Keratinocyte (primary cell): ENCODE measurements at regions not wholly inside any gene's neighbourhood (a gene's known extent, or its start where the extent isn't known, plus 50 kb on each side); places are given as distances from the start of the nearest gene placed in this dataset.
A peak's percentile ranks its signal among the peaks of the same experiment; 100 is the strongest.
"Not testable (repeated sequence)": the region's sequence is repeated elsewhere in the genome, so short reads cannot be mapped to it uniquely, and the experiment has no call there.

Experiments used
- DNase-seq: peaks from one replicate; pipeline ENCODE4 v3.0.0-alpha.2; 2011; ENCODE audit warnings: low read depth, missing footprints, low spot score
- FAIRE-seq: peaks from 2 replicates; lab custom pipeline; 2011; peaks lifted over from hg19 to GRCh38; lab: Jason Lieb, UNC
- H2AFZ ChIP-seq: 2 replicates; pipeline ENCODE4 v1.6.0; 2012; ENCODE audit warnings: low read length, control low read depth, inconsistent platforms; ENCODE audit not compliant: control insufficient read depth
- H3K27ac ChIP-seq: 2 replicates; pipeline ENCODE4 v1.5.1; 2011; ENCODE audit warnings: low read length; ENCODE audit not compliant: control insufficient read depth, insufficient read depth
- H3K27me3 ChIP-seq: 3 replicates; pipeline ENCODE4 v1.6.0; 2011; ENCODE audit warnings: low read length; ENCODE audit not compliant: control insufficient read depth, insufficient read depth; ENCODE audit errors: extremely low read depth
- H3K36me3 ChIP-seq, 2 experiments: 2 replicates in 1 of 2; 3 replicates in 1 of 2; pipeline ENCODE4 v1.5.1; 2011; ENCODE audit warnings: low read length in 2 of 2, mild to moderate bottlenecking in 1 of 2; ENCODE audit not compliant: control insufficient read depth in 2 of 2, insufficient read depth in 2 of 2; ENCODE audit errors: extremely low read depth in 1 of 2
- H3K4me1 ChIP-seq: 3 replicates; pipeline ENCODE4 v1.5.1; 2011; ENCODE audit warnings: low read length; ENCODE audit not compliant: control insufficient read depth, insufficient read depth; ENCODE audit errors: extremely low read depth
- H3K4me2 ChIP-seq: 3 replicates; pipeline ENCODE4 v1.6.0; 2011; ENCODE audit warnings: low read depth, low read length; ENCODE audit not compliant: control insufficient read depth, insufficient read depth; ENCODE audit errors: extremely low read depth
- H3K4me3 ChIP-seq, 3 experiments: fragments of 200-600 bp in 1 of 3; sonication (generic) in 1 of 3; 2 replicates in 2 of 3; 3 replicates in 1 of 3; pipeline ENCODE4 v1.5.1; 2011 to 2016; ENCODE audit warnings: low read length in 3 of 3, mild to moderate bottlenecking in 3 of 3, control low read depth in 2 of 3, inconsistent platforms in 1 of 3, low read depth in 1 of 3, mixed read lengths in 1 of 3, mixed run types in 1 of 3, moderate library complexity in 1 of 3; ENCODE audit not compliant: control insufficient read depth in 2 of 3, insufficient read depth in 2 of 3; ENCODE audit errors: extremely low read depth in 1 of 3
- H3K79me2 ChIP-seq: 2 replicates; pipeline ENCODE4 v1.6.0; 2012; ENCODE audit warnings: low read length; ENCODE audit not compliant: control insufficient read depth, insufficient read depth
- H3K9ac ChIP-seq: 3 replicates; pipeline ENCODE4 v1.6.0; 2011; ENCODE audit warnings: low read length; ENCODE audit not compliant: control insufficient read depth, insufficient read depth; ENCODE audit errors: extremely low read depth
- H3K9me1 ChIP-seq: 3 replicates; pipeline ENCODE4 v1.6.0; 2011; ENCODE audit warnings: low read length; ENCODE audit not compliant: control insufficient read depth, insufficient read depth; ENCODE audit errors: extremely low read depth
- H3K9me3 ChIP-seq: 2 replicates; pipeline ENCODE4 v1.5.1; 2012; ENCODE audit warnings: low read depth, low read length; ENCODE audit not compliant: control insufficient read depth
- H4K20me1 ChIP-seq: 3 replicates; pipeline ENCODE4 v1.6.0; 2011; ENCODE audit warnings: low read length; ENCODE audit not compliant: control insufficient read depth, insufficient read depth; ENCODE audit errors: extremely low read depth
- EZH2 ChIP-seq: IDR thresholded peaks from one replicate; pipeline ENCODE4 v1.6.1; 2012; ENCODE audit warnings: inconsistent platforms, mild to moderate bottlenecking, low read length, moderate library complexity
- dilution Hi-C: fragments of 300-500 bp; cut with MboI; formaldehyde crosslinking; loops from one replicate; pipeline ENCODE4 v1.7.0; 2020; ENCODE audit warnings: low sequenced_read_pairs; ENCODE audit not compliant: extremely low pct_ligation_motif_present
- TF ChIP-seq, protein P1 (sequence below), 3 experiments: IDR thresholded peaks in 1 of 3; conservative IDR thresholded peaks in 1 of 3; optimal IDR thresholded peaks in 1 of 3; 2 replicates in 2 of 3; 3 replicates in 1 of 3; pipeline versions ENCODE3 to v1.5.1; 2011; ENCODE audit warnings: low read length in 3 of 3, mild to moderate bottlenecking in 3 of 3, moderate library complexity in 2 of 3, control low read depth in 1 of 3, inconsistent platforms in 1 of 3; ENCODE audit not compliant: insufficient read depth in 2 of 3; ENCODE audit errors: extremely low read depth in 1 of 3

DNA sequence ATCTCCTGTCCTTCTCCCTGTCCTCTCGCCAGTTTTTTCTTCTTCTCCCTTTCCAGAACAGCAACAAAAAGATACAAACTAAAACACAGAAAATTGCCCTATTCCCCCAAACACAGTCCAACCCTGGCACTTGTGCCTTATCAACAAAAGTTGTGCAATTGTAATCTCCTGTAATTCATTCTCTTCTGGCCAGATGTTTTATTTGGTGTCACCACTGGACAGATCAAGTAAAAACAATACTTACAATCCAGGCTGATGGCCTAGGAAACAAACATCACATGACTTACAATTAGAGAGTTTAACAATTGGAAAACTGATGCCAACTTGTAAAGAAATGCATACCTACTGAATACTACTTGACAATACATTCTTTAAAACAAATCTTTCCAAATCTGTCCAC is 231.6 kb downstream of the ETV1 start:
- H3K4me1 ChIP-seq = no peaks in the 10 kb centered on the region
- H3K79me2 ChIP-seq = no peaks in the 10 kb centered on the region
- no peak for DNase-seq
- no peaks in the 10 kb centered on the region for H3K27me3 ChIP-seq
- no peak for TF ChIP-seq EZH2
- TF ChIP-seq, protein P1, sequence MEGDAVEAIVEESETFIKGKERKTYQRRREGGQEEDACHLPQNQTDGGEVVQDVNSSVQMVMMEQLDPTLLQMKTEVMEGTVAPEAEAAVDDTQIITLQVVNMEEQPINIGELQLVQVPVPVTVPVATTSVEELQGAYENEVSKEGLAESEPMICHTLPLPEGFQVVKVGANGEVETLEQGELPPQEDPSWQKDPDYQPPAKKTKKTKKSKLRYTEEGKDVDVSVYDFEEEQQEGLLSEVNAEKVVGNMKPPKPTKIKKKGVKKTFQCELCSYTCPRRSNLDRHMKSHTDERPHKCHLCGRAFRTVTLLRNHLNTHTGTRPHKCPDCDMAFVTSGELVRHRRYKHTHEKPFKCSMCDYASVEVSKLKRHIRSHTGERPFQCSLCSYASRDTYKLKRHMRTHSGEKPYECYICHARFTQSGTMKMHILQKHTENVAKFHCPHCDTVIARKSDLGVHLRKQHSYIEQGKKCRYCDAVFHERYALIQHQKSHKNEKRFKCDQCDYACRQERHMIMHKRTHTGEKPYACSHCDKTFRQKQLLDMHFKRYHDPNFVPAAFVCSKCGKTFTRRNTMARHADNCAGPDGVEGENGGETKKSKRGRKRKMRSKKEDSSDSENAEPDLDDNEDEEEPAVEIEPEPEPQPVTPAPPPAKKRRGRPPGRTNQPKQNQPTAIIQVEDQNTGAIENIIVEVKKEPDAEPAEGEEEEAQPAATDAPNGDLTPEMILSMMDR (optimal IDR thresholded peaks at IDR 0.05 in 1 of 3, IDR thresholded peaks at IDR 0.05 in 1 of 3, conservative IDR thresholded peaks at IDR 0.05 in 1 of 3; ENCODE audit: extremely low read depth in 1 of 3, insufficient read depth in 2 of 3, low read length in 3 of 3) = no peak
- dilution Hi-C loops = no loop called here
- no peaks in the 10 kb centered on the region for H3K9me1 ChIP-seq
- H4K20me1 ChIP-seq = no peaks in the 10 kb centered on the region
- H3K9ac ChIP-seq = no peak overlapping the region
- H3K36me3 ChIP-seq = no peaks in the 10 kb centered on the region
- no peak overlapping the region for H3K27ac ChIP-seq
- FAIRE-seq = no peak
- H3K9me3 ChIP-seq = no peaks in the 10 kb centered on the region
- H3K4me2 ChIP-seq = no peak overlapping the region
- no peak overlapping the region for H2AFZ ChIP-seq
- H3K4me3 ChIP-seq = no peak overlapping the region

- H3K79me2 ChIP-seq, H3K9me3 ChIP-seq, H3K27ac ChIP-seq, H3K4me3 ChIP-seq, H3K36me3 ChIP-seq, H4K20me1 ChIP-seq, FAIRE-seq, dilution Hi-C loops, DNase-seq, H3K9me1 ChIP-seq, H3K4me1 ChIP-seq, H3K4me2 ChIP-seq, H3K9ac ChIP-seq, H3K27me3 ChIP-seq, H2AFZ ChIP-seq: not testable (repeated sequence)
Observed at GRCh38 chr7:13765853-13766252, 223.6 kb downstream of the ETV1 start.

DNA sequence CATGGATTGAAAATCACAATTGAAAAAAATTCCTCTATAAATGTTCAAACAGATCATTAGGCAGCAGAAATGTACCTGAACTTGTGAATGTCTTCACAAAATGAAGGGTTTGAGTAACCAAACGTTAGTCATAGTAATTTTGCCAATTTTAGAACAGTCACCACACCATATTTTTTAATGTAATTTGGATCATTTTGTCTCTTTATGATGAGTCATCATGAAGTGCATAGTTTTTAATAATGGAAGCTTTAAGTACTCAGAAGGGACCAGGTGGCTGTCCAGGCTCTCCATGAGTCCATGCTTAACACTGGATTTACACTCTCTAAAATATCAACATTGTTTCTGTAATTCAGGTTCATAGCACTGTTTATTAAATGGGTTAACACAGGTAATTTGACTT is 219.2 kb downstream of the ETV1 start:
- H3K9ac ChIP-seq = no peak overlapping the region
- FAIRE-seq (no peak), DNase-seq (no peak)
- H3K9me3 ChIP-seq = no peaks in the 10 kb centered on the region
- H3K9me1 ChIP-seq = no peaks in the 10 kb centered on the region
- H3K4me3 ChIP-seq = no peak overlapping the region
- H4K20me1 ChIP-seq = no peaks in the 10 kb centered on the region
- TF ChIP-seq EZH2 = no peak
- TF ChIP-seq, protein P1 (optimal IDR thresholded peaks at IDR 0.05 in 1 of 3, IDR thresholded peaks at IDR 0.05 in 1 of 3, conservative IDR thresholded peaks at IDR 0.05 in 1 of 3; ENCODE audit: extremely low read depth in 1 of 3, insufficient read depth in 2 of 3, low read length in 3 of 3) = no peak
- H3K27ac ChIP-seq = no peak overlapping the region
- peak overlapping the region; percentile 20 for H2AFZ ChIP-seq
- H3K36me3 ChIP-seq = no peaks in the 10 kb centered on the region
- no peaks in the 10 kb centered on the region for H3K4me1 ChIP-seq
- H3K27me3 ChIP-seq = no peaks in the 10 kb centered on the region
- dilution Hi-C loops = no loop called here
- no peak overlapping the region for H3K4me2 ChIP-seq
- no peaks in the 10 kb centered on the region for H3K79me2 ChIP-seq
